Fibroblast of villous mesenchyme (primary cell): ENCODE measurements at regions not wholly inside any gene's neighbourhood (a gene's known extent, or its start where the extent isn't known, plus 50 kb on each side); places are given as distances from the start of the nearest gene placed in this dataset.
A peak's percentile ranks its signal among the peaks of the same experiment; 100 is the strongest.

Experiments
- DNase-seq: peaks from one replicate; pipeline ENCODE4 v3.0.0-alpha.2; 2010; ENCODE audit warnings: low read depth
- H3K4me3 ChIP-seq: 2 replicates; pipeline ENCODE4 v1.5.1; 2011; ENCODE audit warnings: low read depth, mild to moderate bottlenecking, low read length
- CTCF ChIP-seq: IDR thresholded peaks from 2 replicates; pipeline ENCODE4 v1.5.1; 2012; ENCODE audit warnings: low read depth, mild to moderate bottlenecking, low read length; ENCODE audit not compliant: insufficient read depth

- no peak for DNase-seq
- TF ChIP-seq CTCF: no peak
- no peak overlapping the region for H3K4me3 ChIP-seq
Measured at GRCh38 chr12:114847441-114848035, 163.6 kb upstream of the TBX3 start.

- DNase-seq: no peak
- no peak for TF ChIP-seq CTCF
- no peak overlapping the region for H3K4me3 ChIP-seq
Measured at GRCh38 chr12:114846771-114847170, 162.8 kb upstream of the TBX3 start.

- TF ChIP-seq CTCF: no peak
- no peak for DNase-seq
- no peak overlapping the region for H3K4me3 ChIP-seq
Measured at GRCh38 chr12:114841557-114842251, 157.7 kb upstream of the TBX3 start.

GRCh38 chr12:114838480-114838879, 154.5 kb upstream of the TBX3 start:
- no peak for TF ChIP-seq CTCF
- no peak for DNase-seq
- H3K4me3 ChIP-seq: no peak overlapping the region

- H3K4me3 ChIP-seq: no peak overlapping the region
- no peak for DNase-seq
- no peak for TF ChIP-seq CTCF
Measured at GRCh38 chr12:114836609-114837008, 152.6 kb upstream of the TBX3 start.

GRCh38 chr12:114835031-114835430, 151.1 kb upstream of the TBX3 start:
- H3K4me3 ChIP-seq: no peak overlapping the region
- no peak for TF ChIP-seq CTCF
- DNase-seq: peak; percentile 62
